GM18951 (cell line): ENCODE measurements at regions not wholly inside any gene's neighbourhood (a gene's known extent, or its start where the extent isn't known, plus 50 kb on each side); places are given as distances from the start of the nearest gene placed in this dataset.

ENCODE experiments used
- POLR2A ChIP-seq: IDR thresholded peaks from 4 replicates; pipeline ENCODE4 v1.6.1; 2011; ENCODE audit warnings: mild to moderate bottlenecking; ENCODE audit not compliant: insufficient read length, insufficient read depth; ENCODE audit errors: extremely low read depth
- in situ Hi-C: fragments of 300-500 bp; cut with MboI; formaldehyde crosslinking; loops from one replicate; pipeline ENCODE4 v1.12.0; 2022; ENCODE audit warnings: low sequenced_read_pairs, mixed read lengths, inconsistent platforms; ENCODE audit not compliant: unreplicated experiment

GRCh38 chr4:13162886-13163285 lies 321.3 kb downstream of the RAB28 start:
- no peak for TF ChIP-seq POLR2A
- in situ Hi-C loops: no loop called here

GRCh38 chr4:13160920-13161319 lies 323.2 kb downstream of the RAB28 start:
- TF ChIP-seq POLR2A: no peak
- in situ Hi-C loops: no loop called here

GRCh38 chr4:13159041-13159620 lies 325.0 kb downstream of the RAB28 start:
- in situ Hi-C loops: no loop called here
- no peak for TF ChIP-seq POLR2A

GRCh38 chr4:13151194-13151593 lies 332.9 kb downstream of the RAB28 start:
- in situ Hi-C loops: no loop called here
- TF ChIP-seq POLR2A: no peak

- TF ChIP-seq POLR2A: no peak
- in situ Hi-C loops: no loop called here
Measured at GRCh38 chr4:13143222-13144070, 340.7 kb downstream of the RAB28 start.

- in situ Hi-C loops: no loop called here
- TF ChIP-seq POLR2A: no peak
Measured at GRCh38 chr4:13142726-13143125, 341.4 kb downstream of the RAB28 start.

GRCh38 chr4:13142191-13142590 lies 341.9 kb downstream of the RAB28 start:
- in situ Hi-C loops: no loop called here
- TF ChIP-seq POLR2A: no peak

- no peak for TF ChIP-seq POLR2A
- in situ Hi-C loops: no loop called here
Measured at GRCh38 chr4:13137390-13137789, 346.8 kb downstream of the RAB28 start.

- TF ChIP-seq POLR2A: no peak
- in situ Hi-C loops: no loop called here
Measured at GRCh38 chr4:13133700-13134099, 350.4 kb downstream of the RAB28 start.

GRCh38 chr4:13130848-13131247 lies 353.3 kb downstream of the RAB28 start:
- no peak for TF ChIP-seq POLR2A
- in situ Hi-C loops: no loop called here

- in situ Hi-C loops: no loop called here
- TF ChIP-seq POLR2A: no peak
Measured at GRCh38 chr4:13129095-13129494, 355.0 kb downstream of the RAB28 start.

GRCh38 chr4:13126976-13127910 lies 356.9 kb downstream of the RAB28 start:
- no peak for TF ChIP-seq POLR2A
- in situ Hi-C loops: no loop called here

- in situ Hi-C loops: no loop called here
- no peak for TF ChIP-seq POLR2A
Measured at GRCh38 chr4:13118633-13119032, 365.5 kb downstream of the RAB28 start.
